ENCODE measurements at regions not wholly inside any gene's neighbourhood (a gene's known extent, or its start where the extent isn't known, plus 50 kb on each side); places are given as distances from the start of the nearest gene placed in this dataset.

GRCh38 chr2:120482334-120482733 is 136.4 kb downstream of the INHBB start:
- no peak overlapping the region for H3K4me3 ChIP-seq
- H3K27me3 ChIP-seq: peaks cover 83% of the 10 kb centered on the region
- Mint-ChIP-seq H3K27me3 (ENCODE audit: insufficient read depth, low read depth) (peaks cover 27% of the 10 kb centered on the region), H3K4me1 (peaks cover 8% of the 10 kb centered on the region), H3K4me3 (no peak overlapping the region), H3K27ac (no peak overlapping the region), H3K36me3 (no peaks in the 10 kb centered on the region), H3K9me3 (no peaks in the 10 kb centered on the region)
- H3K9ac ChIP-seq: no peak overlapping the region
- H3K27ac ChIP-seq: no peak overlapping the region
- no peak overlapping the region for H3K4me2 ChIP-seq
- TF ChIP-seq EZH2 (IDR thresholded peaks at IDR 0.05) (no peak), EZH2phosphoT487 (IDR thresholded peaks at IDR 0.05) (no peak)
- TF ChIP-seq, protein P1, sequence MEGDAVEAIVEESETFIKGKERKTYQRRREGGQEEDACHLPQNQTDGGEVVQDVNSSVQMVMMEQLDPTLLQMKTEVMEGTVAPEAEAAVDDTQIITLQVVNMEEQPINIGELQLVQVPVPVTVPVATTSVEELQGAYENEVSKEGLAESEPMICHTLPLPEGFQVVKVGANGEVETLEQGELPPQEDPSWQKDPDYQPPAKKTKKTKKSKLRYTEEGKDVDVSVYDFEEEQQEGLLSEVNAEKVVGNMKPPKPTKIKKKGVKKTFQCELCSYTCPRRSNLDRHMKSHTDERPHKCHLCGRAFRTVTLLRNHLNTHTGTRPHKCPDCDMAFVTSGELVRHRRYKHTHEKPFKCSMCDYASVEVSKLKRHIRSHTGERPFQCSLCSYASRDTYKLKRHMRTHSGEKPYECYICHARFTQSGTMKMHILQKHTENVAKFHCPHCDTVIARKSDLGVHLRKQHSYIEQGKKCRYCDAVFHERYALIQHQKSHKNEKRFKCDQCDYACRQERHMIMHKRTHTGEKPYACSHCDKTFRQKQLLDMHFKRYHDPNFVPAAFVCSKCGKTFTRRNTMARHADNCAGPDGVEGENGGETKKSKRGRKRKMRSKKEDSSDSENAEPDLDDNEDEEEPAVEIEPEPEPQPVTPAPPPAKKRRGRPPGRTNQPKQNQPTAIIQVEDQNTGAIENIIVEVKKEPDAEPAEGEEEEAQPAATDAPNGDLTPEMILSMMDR (IDR thresholded peaks at IDR 0.05): no peak
- H3K79me2 ChIP-seq (ENCODE audit: low read depth): no peaks in the 10 kb centered on the region
- no peaks in the 10 kb centered on the region for H3K9me3 ChIP-seq (ENCODE audit: low read depth)
- H4K20me1 ChIP-seq (ENCODE audit: low read depth): no peaks in the 10 kb centered on the region
- no peaks in the 10 kb centered on the region for H3K36me3 ChIP-seq
- no peak for DNase-seq (ENCODE audit: low spot score)
- no peaks in the 10 kb centered on the region for H3F3A ChIP-seq (ENCODE audit: low read depth)
- no peaks in the 10 kb centered on the region for H3K4me1 ChIP-seq
- H2AFZ ChIP-seq (replicated peaks): no peak overlapping the region

GRCh38 chr2:120483355-120483754 is 137.4 kb downstream of the INHBB start:
- no peak overlapping the region for H3K27ac ChIP-seq
- H3K9me3 ChIP-seq (ENCODE audit: low read depth): no peaks in the 10 kb centered on the region
- H3F3A ChIP-seq (ENCODE audit: low read depth): no peaks in the 10 kb centered on the region
- peaks cover under 1% of the 10 kb centered on the region for H3K9me3 Mint-ChIP-seq
- no peaks in the 10 kb centered on the region for H4K20me1 ChIP-seq (ENCODE audit: low read depth)
- no peak overlapping the region for H3K27ac Mint-ChIP-seq
- TF ChIP-seq EZH2phosphoT487 (IDR thresholded peaks at IDR 0.05) (no peak), EZH2 (IDR thresholded peaks at IDR 0.05) (no peak)
- TF ChIP-seq, protein P1 (IDR thresholded peaks at IDR 0.05): no peak
- H3K27me3 Mint-ChIP-seq (ENCODE audit: insufficient read depth, low read depth): peaks cover 19% of the 10 kb centered on the region
- H3K4me3 ChIP-seq: no peak overlapping the region
- no peaks in the 10 kb centered on the region for H3K4me1 ChIP-seq
- DNase-seq (ENCODE audit: low spot score): no peak
- H3K4me2 ChIP-seq: no peak overlapping the region
- H3K9ac ChIP-seq: no peak overlapping the region
- no peaks in the 10 kb centered on the region for H3K36me3 ChIP-seq
- peaks cover 3% of the 10 kb centered on the region for H3K36me3 Mint-ChIP-seq
- no peak overlapping the region for H3K4me3 Mint-ChIP-seq
- peaks cover 83% of the 10 kb centered on the region for H3K27me3 ChIP-seq
- peaks cover 6% of the 10 kb centered on the region for H3K4me1 Mint-ChIP-seq
- no peak overlapping the region for H2AFZ ChIP-seq (replicated peaks)
- no peaks in the 10 kb centered on the region for H3K79me2 ChIP-seq (ENCODE audit: low read depth)

DNA sequence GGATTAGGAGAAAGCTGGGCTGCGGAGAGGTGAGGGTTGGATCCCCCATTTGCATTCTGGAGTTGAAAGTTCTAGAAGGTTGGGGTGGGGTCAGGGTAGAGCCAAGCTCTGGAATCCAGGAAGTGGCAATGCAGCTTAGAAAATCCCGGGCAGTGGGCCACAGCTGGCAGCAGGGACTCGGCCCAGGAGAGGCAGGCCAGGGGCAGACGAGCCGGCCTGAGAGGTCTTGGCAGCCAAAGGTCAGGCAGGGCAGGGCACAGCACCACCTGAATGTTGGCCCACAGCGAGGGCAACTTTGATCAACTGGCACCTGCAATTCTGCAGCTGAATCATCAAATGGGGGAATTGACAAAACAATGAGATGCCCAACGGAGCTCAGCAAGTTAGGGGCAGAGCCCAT is 139.2 kb downstream of the INHBB start:
- H3K4me1 Mint-ChIP-seq: peaks cover 21% of the 10 kb centered on the region
- Histone ChIP-seq H3K4me3 (no peak overlapping the region), H3K27ac (no peak overlapping the region), H3K36me3 (no peaks in the 10 kb centered on the region), H3K4me1 (peaks cover 9% of the 10 kb centered on the region), H3K9ac (no peak overlapping the region), H3K4me2 (no peak overlapping the region), H4K20me1 (ENCODE audit: low read depth) (no peaks in the 10 kb centered on the region), H2AFZ (replicated peaks) (no peak overlapping the region), H3F3A (ENCODE audit: low read depth) (no peaks in the 10 kb centered on the region), H3K27me3 (peaks cover 82% of the 10 kb centered on the region), H3K79me2 (ENCODE audit: low read depth) (no peaks in the 10 kb centered on the region), H3K9me3 (ENCODE audit: low read depth) (no peaks in the 10 kb centered on the region)
- no peak overlapping the region for H3K27ac Mint-ChIP-seq
- TF ChIP-seq EZH2 (IDR thresholded peaks at IDR 0.05): no peak
- TF ChIP-seq, protein P1 (IDR thresholded peaks at IDR 0.05): no peak
- peaks cover 16% of the 10 kb centered on the region for H3K27me3 Mint-ChIP-seq (ENCODE audit: insufficient read depth, low read depth)
- DNase-seq (ENCODE audit: low spot score): no peak
- H3K4me3 Mint-ChIP-seq: no peak overlapping the region
- H3K9me3 Mint-ChIP-seq: peaks cover 3% of the 10 kb centered on the region
- peaks cover 3% of the 10 kb centered on the region for H3K36me3 Mint-ChIP-seq
